ENCODE measurements at regions not wholly inside any gene's neighbourhood (a gene's known extent, or its start where the extent isn't known, plus 50 kb on each side); places are given as distances from the start of the nearest gene placed in this dataset.
"Not testable (repeated sequence)": the region's sequence is repeated elsewhere in the genome, so short reads cannot be mapped to it uniquely, and the experiment has no call there.

DNA sequence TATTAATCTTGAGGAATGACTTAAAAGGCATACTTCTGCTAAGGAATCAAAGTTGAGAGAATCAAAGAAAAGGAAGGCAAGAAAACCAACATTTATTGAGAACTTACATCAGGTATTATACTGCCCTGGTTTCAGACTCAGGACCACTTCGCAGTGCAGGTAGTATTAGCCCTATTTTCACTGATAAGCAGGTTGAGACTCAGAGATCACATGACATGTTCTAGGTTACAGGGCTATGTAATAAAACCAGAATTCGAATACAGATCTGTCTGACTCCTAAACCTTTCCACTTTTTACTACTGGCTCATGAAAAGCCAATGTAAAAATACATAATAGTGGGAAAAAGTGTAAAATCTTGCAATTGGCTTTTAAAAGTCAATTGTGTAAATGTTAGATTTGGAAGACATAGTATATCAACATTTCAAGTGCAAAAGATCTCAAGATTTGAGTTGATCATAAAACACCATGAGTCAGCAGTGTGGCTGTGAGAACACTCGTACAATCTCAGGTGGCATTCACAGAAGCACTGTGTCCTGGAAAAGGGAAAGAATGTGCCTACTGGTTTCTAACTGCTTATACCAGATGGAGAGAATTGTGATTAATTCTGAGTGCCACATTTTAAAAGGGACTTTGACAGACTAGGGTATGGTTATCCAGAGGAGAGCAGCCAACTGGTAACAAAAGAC lies 195.8 kb upstream of the MKLN1 start:
- DNase-seq (ENCODE audit: low read depth in 2 of 2): no peak

DNA sequence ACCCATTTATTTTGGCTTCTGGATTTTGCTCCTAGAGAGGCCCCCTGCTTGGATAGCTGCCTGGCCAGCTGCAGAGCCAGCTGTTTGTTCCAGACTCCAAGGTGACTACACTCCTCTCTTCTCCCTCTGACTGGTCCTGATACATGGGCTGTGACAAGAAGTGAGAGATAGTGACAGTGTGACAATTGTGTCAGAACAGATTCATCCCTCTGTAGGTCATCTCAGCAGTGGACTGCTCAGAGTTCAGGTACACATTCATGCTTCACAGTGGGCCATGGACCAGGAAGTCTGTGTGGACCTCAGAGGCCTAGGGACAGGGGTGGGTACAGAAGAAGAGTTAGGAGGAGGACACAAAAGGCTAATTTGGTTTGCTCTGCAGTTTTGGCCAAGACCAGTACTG lies 188.2 kb upstream of the MKLN1 start:
- no peak for DNase-seq (ENCODE audit: low read depth in 2 of 2)

DNA sequence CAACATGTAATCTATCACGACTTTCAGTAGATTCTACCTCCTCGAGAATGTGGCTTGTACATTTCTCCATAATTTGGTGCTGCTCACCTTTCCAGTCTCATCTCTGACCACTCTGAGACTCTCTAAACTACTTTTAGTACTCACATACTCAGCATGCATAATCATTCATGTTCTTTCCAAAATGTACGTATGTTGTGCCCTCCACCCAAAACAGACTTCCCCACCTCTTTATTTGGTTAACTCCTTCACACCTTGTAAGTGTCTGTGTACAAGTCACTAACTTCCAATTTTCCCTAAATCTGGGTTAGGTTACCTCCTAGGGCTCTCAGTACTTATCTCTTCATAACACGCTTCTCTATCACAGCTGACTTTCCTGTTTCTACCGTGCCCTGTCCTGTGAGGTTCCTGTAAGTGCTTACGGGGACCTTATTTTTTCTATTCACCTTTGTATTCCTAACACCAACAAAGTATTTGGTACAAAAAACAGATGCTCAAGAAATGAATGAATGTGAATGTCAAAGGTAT lies 186.2 kb upstream of the MKLN1 start:
- no peak for DNase-seq (ENCODE audit: low read depth in 2 of 2)

- no peak for DNase-seq (ENCODE audit: low read depth in 2 of 2)
These were observed 183.8 kb upstream of the MKLN1 start for GRCh38 chr7:131143869-131144268.

DNA sequence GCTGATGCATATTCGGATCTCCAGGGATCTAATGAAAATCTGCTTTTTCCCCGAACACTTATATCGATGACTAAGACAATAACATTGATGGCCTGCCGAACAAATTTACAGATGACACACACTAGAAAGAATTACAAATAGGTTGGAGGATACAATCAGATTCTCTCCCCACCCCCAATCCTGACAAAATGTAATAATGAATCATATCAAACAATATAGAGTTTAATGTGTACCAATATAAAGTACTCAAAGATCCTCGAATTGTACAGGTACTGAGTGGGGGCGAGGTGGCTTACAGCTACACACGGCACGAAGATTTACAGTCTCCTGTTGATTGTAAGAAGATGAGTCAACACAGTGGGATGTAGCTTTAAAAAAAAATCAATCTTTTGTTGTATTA lies 182.7 kb upstream of the MKLN1 start:
- no peak for DNase-seq (ENCODE audit: low read depth in 2 of 2)

DNA sequence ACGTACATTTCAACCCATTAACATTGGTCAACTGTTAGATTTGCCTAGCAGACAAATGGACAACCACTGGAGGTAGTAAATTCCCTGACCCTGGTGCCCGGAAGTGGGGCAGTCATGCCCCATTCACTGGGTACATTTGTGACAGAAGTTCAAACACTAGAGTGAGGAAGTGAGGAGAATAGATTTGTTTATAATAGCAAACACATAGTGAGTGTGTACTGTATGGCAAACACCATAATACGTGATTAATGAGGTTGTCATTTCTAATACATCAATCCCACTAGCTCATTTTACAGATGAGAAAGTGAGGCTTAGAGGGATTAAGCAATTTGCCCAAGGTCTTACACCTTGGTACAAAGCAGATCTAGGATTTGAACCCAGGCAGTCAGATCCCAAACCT lies 181.9 kb upstream of the MKLN1 start:
- no peak for DNase-seq (ENCODE audit: low read depth in 2 of 2)

DNA sequence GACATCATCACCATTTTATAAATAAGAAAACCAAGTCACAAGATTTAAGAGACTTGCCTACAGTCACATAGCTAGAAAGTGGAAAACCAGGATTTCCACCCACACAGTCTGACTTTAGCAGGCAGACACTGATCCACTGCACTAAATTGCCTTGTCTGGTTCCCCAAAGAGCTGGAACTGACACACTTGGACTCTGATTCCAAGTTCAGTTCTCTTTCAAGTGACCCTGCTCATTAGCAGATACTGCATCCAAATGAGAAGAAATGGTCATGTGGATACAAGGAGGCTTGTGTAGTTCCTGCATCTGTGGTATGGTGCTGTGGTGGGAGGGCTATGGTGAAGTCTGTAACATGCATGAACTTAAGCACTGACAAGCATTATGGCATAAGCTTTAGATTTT lies 180.1 kb upstream of the MKLN1 start:
- DNase-seq (ENCODE audit: low read depth in 2 of 2): no peak

GRCh38 chr7:131148258-131148657 lies 179.4 kb upstream of the MKLN1 start:
- no peak for DNase-seq (ENCODE audit: low read depth in 2 of 2)

DNA sequence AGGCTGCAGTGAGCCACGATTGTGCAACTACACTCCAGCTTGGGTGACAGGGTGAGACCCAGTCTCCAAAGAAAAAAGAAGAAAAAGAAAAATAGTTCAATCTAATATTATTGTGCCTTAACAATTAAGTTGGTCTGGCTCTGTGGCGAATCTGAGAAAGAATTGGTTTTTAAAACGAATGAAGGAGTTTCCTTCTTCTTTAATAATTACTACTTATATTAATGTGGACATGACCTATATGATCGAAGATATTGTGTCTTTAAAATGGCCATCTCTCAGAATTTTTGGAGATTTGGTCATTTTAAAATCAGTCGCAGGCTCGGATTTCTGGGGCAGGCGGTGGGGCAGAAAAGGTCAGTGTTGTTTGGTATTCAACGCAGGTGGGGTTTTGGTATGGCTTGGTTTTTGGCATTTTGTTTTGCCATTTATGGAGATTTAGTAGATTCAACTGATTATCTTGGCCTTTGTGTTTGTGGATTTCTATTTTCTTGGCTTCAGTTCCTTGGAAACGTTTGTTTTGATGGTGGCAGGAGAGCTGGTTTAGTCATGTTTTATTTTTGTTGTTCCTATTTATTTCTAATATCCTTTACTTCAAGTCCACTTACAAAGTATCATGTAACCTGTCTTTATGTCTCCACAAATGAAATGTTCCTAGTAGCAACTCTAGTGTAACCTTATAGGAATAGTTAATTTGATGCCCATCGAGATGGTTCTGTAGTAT lies 178.8 kb upstream of the MKLN1 start:
- no peak for DNase-seq (ENCODE audit: low read depth in 2 of 2)

- no peak for DNase-seq (ENCODE audit: low read depth in 2 of 2)
These were observed 178.3 kb upstream of the MKLN1 start for GRCh38 chr7:131149429-131149773.

GRCh38 chr7:131149840-131150239 lies 177.8 kb upstream of the MKLN1 start:
- no peak for DNase-seq (ENCODE audit: low read depth in 2 of 2)

DNA sequence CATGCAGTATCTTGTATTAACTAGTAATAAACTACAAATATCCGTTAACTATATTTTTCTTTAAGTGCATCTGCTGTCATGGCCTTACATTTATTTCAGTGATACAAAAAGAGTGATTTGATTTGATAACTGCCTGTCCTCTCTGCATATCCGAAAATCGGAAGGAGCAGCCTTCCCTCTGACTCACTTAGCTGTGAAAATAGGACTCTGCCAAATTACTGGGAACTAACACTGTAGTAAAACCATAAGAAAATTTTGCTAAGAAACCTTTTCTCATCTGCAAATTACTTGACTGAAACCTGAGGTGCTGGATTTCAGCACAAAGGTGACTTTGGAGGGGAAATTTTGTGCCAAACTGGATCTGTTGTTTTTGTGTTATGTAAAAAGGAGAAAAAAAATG lies 176.6 kb upstream of the MKLN1 start:
- DNase-seq (ENCODE audit: low read depth in 2 of 2): no peak

DNA sequence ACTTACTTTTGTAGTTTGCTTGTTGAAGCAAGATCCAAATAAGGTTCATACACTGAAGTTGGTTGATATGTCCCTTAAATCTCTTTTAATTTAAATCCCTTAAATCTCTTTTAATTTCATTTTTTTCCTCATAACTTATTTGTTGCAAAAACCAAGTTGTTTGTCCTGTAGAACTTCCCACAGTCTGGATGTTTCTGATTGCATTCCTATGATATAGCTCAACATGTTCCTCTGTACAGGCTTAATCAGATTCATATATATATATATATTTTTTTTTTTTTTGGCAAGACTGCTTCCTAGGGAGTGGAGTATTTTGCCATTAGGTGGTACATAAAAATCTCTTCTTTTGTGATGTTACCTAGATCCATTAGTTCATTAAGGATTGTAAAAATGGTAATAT lies 174.9 kb upstream of the MKLN1 start:
- no peak for DNase-seq (ENCODE audit: low read depth in 2 of 2)

- no peak for DNase-seq (ENCODE audit: low read depth in 2 of 2)
These were observed 173.3 kb upstream of the MKLN1 start for GRCh38 chr7:131154380-131154779.

GRCh38 chr7:131157530-131158243 lies 170.0 kb upstream of the MKLN1 start:
- DNase-seq (ENCODE audit: low read depth in 2 of 2): no peak

DNA sequence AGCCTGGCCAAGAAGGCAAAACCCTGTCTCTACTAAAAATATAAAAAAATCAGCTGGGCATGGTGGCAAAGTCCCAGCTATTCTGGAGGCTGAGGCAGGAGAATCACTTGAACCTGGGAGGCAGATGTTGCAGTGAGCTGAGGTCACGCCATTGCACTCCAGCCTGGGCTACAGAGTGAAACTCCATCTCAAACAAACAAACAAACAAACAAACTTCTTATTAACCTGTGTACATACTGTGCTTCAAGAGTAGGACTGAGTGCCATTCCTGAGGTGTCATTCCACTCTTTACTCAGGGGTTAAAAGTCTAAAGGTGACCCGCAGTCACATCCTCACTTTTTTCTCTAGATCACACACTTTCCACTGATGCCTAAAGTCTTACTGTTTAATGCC lies 169.4 kb upstream of the MKLN1 start:
- not testable (repeated sequence) for DNase-seq (ENCODE audit: low read depth in 2 of 2)

GRCh38 chr7:131159961-131160361 lies 167.7 kb upstream of the MKLN1 start:
- no peak for DNase-seq (ENCODE audit: low read depth in 2 of 2)

DNA sequence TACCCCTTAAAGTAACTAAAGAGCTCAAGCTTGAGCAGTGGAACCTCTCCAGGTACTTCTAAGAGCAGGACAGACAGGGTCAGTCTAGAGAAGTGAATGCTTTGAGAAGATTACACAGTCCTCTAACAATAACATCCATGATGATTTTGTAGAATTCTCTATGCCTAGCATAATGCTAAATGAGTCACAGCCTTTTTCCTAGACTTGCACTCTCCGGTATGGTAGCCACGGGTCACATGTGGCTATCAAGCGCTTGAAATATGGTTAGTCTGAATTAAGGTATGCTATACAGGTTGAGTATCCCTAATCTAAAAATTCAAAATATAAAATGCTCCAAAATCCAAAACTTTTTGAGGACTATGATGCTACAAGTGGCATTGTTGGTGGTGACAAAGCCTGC lies 166.6 kb upstream of the MKLN1 start:
- no peak for DNase-seq (ENCODE audit: low read depth in 2 of 2)

DNA sequence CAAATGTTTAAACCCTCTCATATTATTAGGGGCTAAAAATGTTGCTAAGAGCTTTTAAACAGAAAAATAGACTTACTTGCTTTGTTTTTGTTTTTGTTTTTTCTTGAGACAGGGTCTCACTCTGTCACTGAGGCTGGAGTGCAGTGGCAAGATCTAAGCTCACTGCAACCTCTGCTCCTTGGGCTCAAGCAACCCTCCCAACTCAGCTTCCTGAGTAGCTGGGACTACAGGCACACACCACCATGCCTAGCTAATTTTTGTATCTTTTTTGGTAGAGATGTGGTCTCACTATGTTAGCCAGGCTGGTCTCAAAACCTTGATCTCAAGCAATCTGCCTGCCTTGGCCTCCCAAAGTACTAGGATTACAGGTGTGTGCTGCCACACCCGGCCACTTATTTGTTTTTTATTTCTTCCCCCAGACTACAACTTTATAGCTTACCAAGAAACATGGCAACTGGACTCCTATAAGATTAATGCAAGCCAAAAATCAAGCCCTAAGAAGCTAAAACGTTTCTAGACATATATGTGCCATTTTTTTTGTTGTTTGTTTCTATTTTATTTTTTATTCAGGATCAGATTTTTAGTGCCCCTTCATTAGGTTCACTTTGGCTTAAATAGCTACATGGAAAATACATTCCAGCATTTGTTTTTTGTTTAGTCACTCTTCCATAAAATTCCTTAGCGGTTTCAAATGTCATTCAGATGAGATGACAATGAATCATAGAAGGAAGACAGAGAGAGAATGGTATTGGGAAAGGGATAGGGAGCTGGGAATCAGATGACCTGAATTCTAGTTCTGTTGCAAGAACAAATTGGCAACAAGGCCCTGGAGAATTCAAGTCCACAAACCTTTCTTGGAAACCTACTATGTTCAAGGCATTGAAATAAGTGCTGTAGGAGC lies 163.4 kb upstream of the MKLN1 start:
- DNase-seq (ENCODE audit: low read depth in 2 of 2): no peak

DNA sequence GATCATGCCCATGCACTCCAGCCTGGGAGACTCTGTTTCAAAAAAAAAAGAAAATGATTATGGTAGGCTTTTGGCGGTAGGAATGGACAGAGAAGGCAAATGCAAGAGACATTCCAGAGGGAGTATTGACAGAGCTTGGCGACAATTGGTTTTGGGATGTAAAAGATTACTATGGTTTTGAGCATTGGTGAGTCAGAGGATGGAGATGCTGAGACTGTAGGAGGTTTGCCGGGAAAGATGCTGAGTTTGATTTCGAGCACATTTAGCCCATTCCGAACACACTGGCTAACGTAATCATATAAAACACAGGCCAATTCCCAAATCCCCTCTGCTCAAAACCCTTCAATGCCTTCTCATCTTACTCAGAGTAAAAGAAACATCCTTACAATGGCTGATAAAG lies 161.6 kb upstream of the MKLN1 start:
- DNase-seq (ENCODE audit: low read depth in 2 of 2): no peak

DNA sequence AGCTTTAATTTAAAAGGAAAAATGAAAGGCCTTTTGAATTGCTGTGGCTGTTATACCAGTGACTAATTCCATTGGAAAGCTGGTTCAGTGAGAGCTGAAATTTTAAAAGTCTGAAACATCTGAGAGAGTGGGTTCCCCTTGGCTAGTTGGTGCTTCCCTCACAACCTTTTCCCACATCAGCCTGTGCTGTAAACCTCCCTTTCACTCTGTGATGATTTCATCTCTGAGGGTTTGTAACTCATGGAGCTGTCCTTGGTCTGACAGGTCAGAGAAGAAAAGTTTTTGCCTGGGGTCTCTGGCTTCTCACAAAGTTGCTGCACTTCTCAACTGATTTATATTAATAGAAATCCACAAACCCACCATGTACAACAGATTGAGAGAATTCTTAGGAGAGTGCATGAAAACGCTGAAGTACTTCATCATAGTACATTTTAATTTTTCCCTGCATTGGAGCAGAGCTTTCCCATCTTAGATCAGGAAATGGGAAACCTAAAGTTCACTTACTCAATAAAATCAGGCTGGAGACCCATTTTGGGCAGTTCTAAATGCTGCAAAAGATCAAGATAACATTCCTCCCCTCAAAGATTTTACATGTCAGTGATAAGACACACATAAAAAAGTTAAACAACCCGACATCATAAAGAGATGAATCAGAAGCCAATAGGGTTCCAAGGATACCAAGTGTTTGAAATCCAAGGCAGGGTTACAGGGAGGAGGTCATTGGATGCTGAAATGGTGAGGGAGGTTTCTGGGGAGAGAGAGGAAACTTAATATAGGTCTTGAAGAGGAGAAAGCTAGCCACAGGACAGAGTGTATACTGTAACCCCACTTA lies 157.0 kb upstream of the MKLN1 start:
- no peak for DNase-seq (ENCODE audit: low read depth in 2 of 2)
